BLaER1 treated with 17β-estradiol and CSF1 and Interleukin-3, amounts not matched to agents 10 nM and 100 nM (cell line): ENCODE measurements at regions not wholly inside any gene's neighbourhood (a gene's known extent, or its start where the extent isn't known, plus 50 kb on each side); places are given as distances from the start of the nearest gene placed in this dataset.

ENCODE experiments used
- H3K27ac ChIP-seq, 11 experiments: shearing (Covaris generic); formaldehyde crosslinking; 2 replicates each; pipeline ENCODE4 v1.8.1; 2022
- H3K27me3 ChIP-seq, 11 experiments: shearing (Covaris generic); formaldehyde crosslinking; 2 replicates each; pipeline ENCODE4 v1.8.1; 2022
- H3K36me3 ChIP-seq, 11 experiments: shearing (Covaris generic); formaldehyde crosslinking; 2 replicates each; pipeline ENCODE4 v1.8.1; 2022
- H3K4me1 ChIP-seq, 10 experiments: shearing (Covaris generic); formaldehyde crosslinking; 2 replicates each; pipeline ENCODE4 v1.8.1; 2022
- H3K4me2 ChIP-seq, 11 experiments: shearing (Covaris generic); formaldehyde crosslinking; 2 replicates each; pipeline ENCODE4 v1.8.1; 2022
- H3K4me3 ChIP-seq, 10 experiments: shearing (Covaris generic); formaldehyde crosslinking; 2 replicates each; pipeline ENCODE4 v1.8.1; 2022
- H3K9ac ChIP-seq, 11 experiments: shearing (Covaris generic); formaldehyde crosslinking; 2 replicates each; pipeline ENCODE4 v1.8.1; 2022
- H3K9me3 ChIP-seq, 11 experiments: shearing (Covaris generic); formaldehyde crosslinking; replicated peaks in 1 of 11; 2 replicates each; pipeline ENCODE4 v1.8.1; 2022
- H4K20me1 ChIP-seq, 11 experiments: shearing (Covaris generic); formaldehyde crosslinking; 2 replicates each; pipeline ENCODE4 v1.8.1; 2022
- Cebpa-rat ChIP-seq, 11 experiments: shearing (Covaris generic); IDR thresholded peaks; 2 replicates each; pipeline ENCODE4 v1.8.1; 2022

GRCh38 chr3:34364335-34364734 lies 565.9 kb downstream of the PDCD6IP start:
- Histone ChIP-seq H3K4me3 (no peak overlapping the region), H3K27ac (no peak overlapping the region), H3K4me2 (peak overlapping the region in 6 of 11 experiments; percentile 2 to 18 (median 8); a peak in 8 of 22 replicates), H3K9ac (no peak overlapping the region), H3K36me3 (no peaks in the 10 kb centered on the region), H3K9me3 (peaks cover 0 to 4% (median 0%) of the 10 kb centered on the region in 11 experiments; a peak in 2 of 22 replicates), H4K20me1 (no peaks in the 10 kb centered on the region), H3K27me3 (peaks cover 0 to 50% (median 0%) of the 10 kb centered on the region in 11 experiments; a peak in 4 of 22 replicates), H3K4me1 (peaks cover 9 to 27% (median 20%) of the 10 kb centered on the region in 10 experiments; a peak in 17 of 20 replicates)
- TF ChIP-seq Cebpa-rat (IDR thresholded peaks at IDR 0.05): no peak

GRCh38 chr3:34365231-34365630 lies 566.8 kb downstream of the PDCD6IP start:
- no peak overlapping the region for H3K4me2 ChIP-seq
- H4K20me1 ChIP-seq: no peaks in the 10 kb centered on the region
- peaks cover 0 to 10% (median 0%) of the 10 kb centered on the region in 11 experiments; a peak in 4 of 22 replicates for H3K9me3 ChIP-seq
- no peak overlapping the region for H3K27ac ChIP-seq
- peaks cover 0 to 42% (median 0%) of the 10 kb centered on the region in 11 experiments; a peak in 4 of 22 replicates for H3K27me3 ChIP-seq
- H3K36me3 ChIP-seq: no peaks in the 10 kb centered on the region
- no peak overlapping the region for H3K9ac ChIP-seq
- peaks cover 9 to 27% (median 20%) of the 10 kb centered on the region in 10 experiments; a peak in 17 of 20 replicates for H3K4me1 ChIP-seq
- TF ChIP-seq Cebpa-rat (IDR thresholded peaks at IDR 0.05): no peak
- no peak overlapping the region for H3K4me3 ChIP-seq

- peaks cover 0 to 14% (median 5%) of the 10 kb centered on the region in 11 experiments; a peak in 7 of 22 replicates for H3K9me3 ChIP-seq
Observed at GRCh38 chr3:34365771-34366170, 567.3 kb downstream of the PDCD6IP start.

GRCh38 chr3:34367521-34367920 lies 569.1 kb downstream of the PDCD6IP start:
- no peaks in the 10 kb centered on the region for H3K36me3 ChIP-seq
- no peak overlapping the region for H3K9ac ChIP-seq
- no peak for TF ChIP-seq Cebpa-rat (IDR thresholded peaks at IDR 0.05)
- no peaks in the 10 kb centered on the region for H4K20me1 ChIP-seq
- no peak overlapping the region for H3K4me2 ChIP-seq
- peaks cover 0 to 14% (median 10%) of the 10 kb centered on the region in 10 experiments; a peak in 11 of 20 replicates for H3K4me1 ChIP-seq
- H3K4me3 ChIP-seq: no peak overlapping the region
- peaks cover 0 to 15% (median 6%) of the 10 kb centered on the region in 11 experiments; a peak in 8 of 22 replicates for H3K9me3 ChIP-seq
- peaks cover 0 to 34% (median 0%) of the 10 kb centered on the region in 11 experiments; a peak in 3 of 22 replicates for H3K27me3 ChIP-seq
- H3K27ac ChIP-seq: no peak overlapping the region

More at GRCh38 chr3:34365771-34366170, 567.3 kb downstream of the PDCD6IP start:
- Histone ChIP-seq H3K4me3 (no peak overlapping the region), H4K20me1 (no peaks in the 10 kb centered on the region), H3K36me3 (no peaks in the 10 kb centered on the region), H3K4me2 (no peak overlapping the region), H3K9ac (no peak overlapping the region), H3K27me3 (peaks cover 0 to 37% (median 0%) of the 10 kb centered on the region in 11 experiments; a peak in 3 of 22 replicates), H3K27ac (no peak overlapping the region), H3K4me1 (peaks cover 9 to 27% (median 20%) of the 10 kb centered on the region in 10 experiments; a peak in 17 of 20 replicates)
- TF ChIP-seq Cebpa-rat (IDR thresholded peaks at IDR 0.05): no peak

GRCh38 chr3:34374521-34374920 lies 576.1 kb downstream of the PDCD6IP start:
- H3K9me3 ChIP-seq: peaks cover 0 to 13% (median 3%) of the 10 kb centered on the region in 11 experiments; a peak in 8 of 22 replicates
- H3K4me2 ChIP-seq: no peak overlapping the region
- no peaks in the 10 kb centered on the region for H3K4me1 ChIP-seq
- H3K9ac ChIP-seq: no peak overlapping the region
- no peaks in the 10 kb centered on the region for H3K27me3 ChIP-seq
- H3K27ac ChIP-seq: no peak overlapping the region
- no peak for TF ChIP-seq Cebpa-rat (IDR thresholded peaks at IDR 0.05)
- no peak overlapping the region for H3K4me3 ChIP-seq
- H4K20me1 ChIP-seq: no peaks in the 10 kb centered on the region
- H3K36me3 ChIP-seq: no peaks in the 10 kb centered on the region

GRCh38 chr3:34376691-34377090 lies 578.3 kb downstream of the PDCD6IP start:
- Histone ChIP-seq H3K9ac (no peak overlapping the region), H3K36me3 (no peaks in the 10 kb centered on the region), H4K20me1 (no peaks in the 10 kb centered on the region), H3K4me1 (no peaks in the 10 kb centered on the region), H3K27me3 (no peaks in the 10 kb centered on the region), H3K4me2 (no peak overlapping the region), H3K27ac (no peak overlapping the region), H3K9me3 (no peaks in the 10 kb centered on the region; a peak in 1 of 22 replicates), H3K4me3 (no peak overlapping the region)
- TF ChIP-seq Cebpa-rat (IDR thresholded peaks at IDR 0.05): no peak

- Histone ChIP-seq H4K20me1 (no peaks in the 10 kb centered on the region), H3K36me3 (no peaks in the 10 kb centered on the region), H3K9ac (no peak overlapping the region), H3K4me3 (no peak overlapping the region), H3K4me1 (no peaks in the 10 kb centered on the region), H3K27me3 (no peaks in the 10 kb centered on the region), H3K27ac (no peak overlapping the region), H3K9me3 (no peaks in the 10 kb centered on the region), H3K4me2 (no peak overlapping the region)
- TF ChIP-seq Cebpa-rat (IDR thresholded peaks at IDR 0.05): no peak
Observed at GRCh38 chr3:34377961-34378360, 579.5 kb downstream of the PDCD6IP start.

- Histone ChIP-seq H4K20me1 (no peaks in the 10 kb centered on the region), H3K9me3 (no peaks in the 10 kb centered on the region), H3K27me3 (no peaks in the 10 kb centered on the region), H3K4me2 (no peak overlapping the region), H3K9ac (no peak overlapping the region), H3K36me3 (no peaks in the 10 kb centered on the region), H3K27ac (no peak overlapping the region), H3K4me3 (no peak overlapping the region), H3K4me1 (no peaks in the 10 kb centered on the region)
- no peak for TF ChIP-seq Cebpa-rat (IDR thresholded peaks at IDR 0.05)
Observed at GRCh38 chr3:34381243-34381642, 582.8 kb downstream of the PDCD6IP start.

GRCh38 chr3:34382859-34383258 lies 584.4 kb downstream of the PDCD6IP start:
- Histone ChIP-seq H3K36me3 (no peaks in the 10 kb centered on the region), H3K9ac (no peak overlapping the region), H3K4me2 (no peak overlapping the region), H3K9me3 (no peaks in the 10 kb centered on the region), H3K4me1 (no peaks in the 10 kb centered on the region), H3K27me3 (no peaks in the 10 kb centered on the region), H3K27ac (no peak overlapping the region), H3K4me3 (no peak overlapping the region), H4K20me1 (no peaks in the 10 kb centered on the region)
- TF ChIP-seq Cebpa-rat (IDR thresholded peaks at IDR 0.05): no peak

GRCh38 chr3:34386309-34386708 lies 587.9 kb downstream of the PDCD6IP start:
- no peak overlapping the region for H3K27ac ChIP-seq
- H3K4me2 ChIP-seq: no peak overlapping the region
- no peaks in the 10 kb centered on the region for H3K36me3 ChIP-seq
- no peaks in the 10 kb centered on the region for H3K4me1 ChIP-seq
- no peak for TF ChIP-seq Cebpa-rat (IDR thresholded peaks at IDR 0.05)
- no peak overlapping the region for H3K9ac ChIP-seq
- no peaks in the 10 kb centered on the region for H3K27me3 ChIP-seq
- no peak overlapping the region for H3K4me3 ChIP-seq
- H3K9me3 ChIP-seq: no peaks in the 10 kb centered on the region
- H4K20me1 ChIP-seq: no peaks in the 10 kb centered on the region
